PFSK-1 (cell line): ENCODE measurements at regions not wholly inside any gene's neighbourhood (a gene's known extent, or its start where the extent isn't known, plus 50 kb on each side); places are given as distances from the start of the nearest gene placed in this dataset.

Experiments used
- POLR2AphosphoS5 ChIP-seq: IDR thresholded peaks from 2 replicates; pipeline ENCODE4 v1.6.1; 2012; ENCODE audit warnings: low read depth, mild to moderate bottlenecking, control low read depth, low read length, moderate library complexity
- SIN3A ChIP-seq: IDR thresholded peaks from 2 replicates; pipeline ENCODE4 v1.6.1; 2012; ENCODE audit warnings: mild to moderate bottlenecking, low read length, moderate library complexity, borderline replicate concordance; ENCODE audit not compliant: insufficient read depth
- TF ChIP-seq, protein P1 (sequence below), 2 experiments: IDR thresholded peaks; 2 replicates each; pipeline versions ENCODE4 v1.6.1 to v1.8.0; 2011 to 2012; ENCODE audit warnings: low read depth in 2 of 2, low read length in 2 of 2, control low read depth in 1 of 2, inconsistent platforms in 1 of 2, mild to moderate bottlenecking in 1 of 2, moderate library complexity in 1 of 2; ENCODE audit not compliant: insufficient read depth in 1 of 2

DNA sequence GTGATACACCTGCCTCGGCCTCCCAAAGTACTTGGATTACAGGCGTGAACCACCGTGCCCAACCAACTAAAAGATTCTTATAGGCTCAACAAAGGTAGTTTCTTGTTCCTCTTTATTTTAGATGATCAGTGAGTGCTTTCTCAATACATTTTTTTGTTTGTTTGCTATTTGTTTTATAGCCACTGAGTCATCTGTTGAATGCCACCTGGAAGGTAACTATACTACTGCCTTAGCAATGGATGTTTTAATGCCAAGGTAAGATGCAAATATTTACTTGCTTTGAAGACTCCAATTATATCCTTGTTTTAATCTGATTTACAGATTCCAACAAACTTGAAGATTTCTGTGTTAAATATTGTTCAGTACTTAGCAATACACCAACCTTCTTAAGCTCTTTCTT lies 2807.4 kb upstream of the PCDH20 start:
- TF ChIP-seq, protein P1, sequence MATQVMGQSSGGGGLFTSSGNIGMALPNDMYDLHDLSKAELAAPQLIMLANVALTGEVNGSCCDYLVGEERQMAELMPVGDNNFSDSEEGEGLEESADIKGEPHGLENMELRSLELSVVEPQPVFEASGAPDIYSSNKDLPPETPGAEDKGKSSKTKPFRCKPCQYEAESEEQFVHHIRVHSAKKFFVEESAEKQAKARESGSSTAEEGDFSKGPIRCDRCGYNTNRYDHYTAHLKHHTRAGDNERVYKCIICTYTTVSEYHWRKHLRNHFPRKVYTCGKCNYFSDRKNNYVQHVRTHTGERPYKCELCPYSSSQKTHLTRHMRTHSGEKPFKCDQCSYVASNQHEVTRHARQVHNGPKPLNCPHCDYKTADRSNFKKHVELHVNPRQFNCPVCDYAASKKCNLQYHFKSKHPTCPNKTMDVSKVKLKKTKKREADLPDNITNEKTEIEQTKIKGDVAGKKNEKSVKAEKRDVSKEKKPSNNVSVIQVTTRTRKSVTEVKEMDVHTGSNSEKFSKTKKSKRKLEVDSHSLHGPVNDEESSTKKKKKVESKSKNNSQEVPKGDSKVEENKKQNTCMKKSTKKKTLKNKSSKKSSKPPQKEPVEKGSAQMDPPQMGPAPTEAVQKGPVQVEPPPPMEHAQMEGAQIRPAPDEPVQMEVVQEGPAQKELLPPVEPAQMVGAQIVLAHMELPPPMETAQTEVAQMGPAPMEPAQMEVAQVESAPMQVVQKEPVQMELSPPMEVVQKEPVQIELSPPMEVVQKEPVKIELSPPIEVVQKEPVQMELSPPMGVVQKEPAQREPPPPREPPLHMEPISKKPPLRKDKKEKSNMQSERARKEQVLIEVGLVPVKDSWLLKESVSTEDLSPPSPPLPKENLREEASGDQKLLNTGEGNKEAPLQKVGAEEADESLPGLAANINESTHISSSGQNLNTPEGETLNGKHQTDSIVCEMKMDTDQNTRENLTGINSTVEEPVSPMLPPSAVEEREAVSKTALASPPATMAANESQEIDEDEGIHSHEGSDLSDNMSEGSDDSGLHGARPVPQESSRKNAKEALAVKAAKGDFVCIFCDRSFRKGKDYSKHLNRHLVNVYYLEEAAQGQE (IDR thresholded peaks at IDR 0.05; ENCODE audit: insufficient read depth in 1 of 2, low read depth in 2 of 2, low read length in 2 of 2) = no peak
- TF ChIP-seq POLR2AphosphoS5 (no peak), SIN3A (no peak)
